Fibroblast of mammary gland (primary cell): ENCODE measurements at regions not wholly inside any gene's neighbourhood (a gene's known extent, or its start where the extent isn't known, plus 50 kb on each side); places are given as distances from the start of the nearest gene placed in this dataset.

Source experiments
- DNase-seq: peaks from one replicate; pipeline ENCODE4 v3.0.0-alpha.2; 2010; ENCODE audit warnings: low read depth
- H3K4me3 ChIP-seq: 2 replicates; pipeline ENCODE4 v1.5.1; 2011; ENCODE audit warnings: low read depth, mild to moderate bottlenecking, low read length, moderate library complexity; ENCODE audit not compliant: control insufficient read depth
- TF ChIP-seq, protein P1 (sequence below): conservative IDR thresholded peaks from 2 replicates; pipeline ENCODE4 v1.5.1; 2011; ENCODE audit warnings: low read depth, low read length, inconsistent platforms; ENCODE audit not compliant: control insufficient read depth, insufficient read depth

DNA sequence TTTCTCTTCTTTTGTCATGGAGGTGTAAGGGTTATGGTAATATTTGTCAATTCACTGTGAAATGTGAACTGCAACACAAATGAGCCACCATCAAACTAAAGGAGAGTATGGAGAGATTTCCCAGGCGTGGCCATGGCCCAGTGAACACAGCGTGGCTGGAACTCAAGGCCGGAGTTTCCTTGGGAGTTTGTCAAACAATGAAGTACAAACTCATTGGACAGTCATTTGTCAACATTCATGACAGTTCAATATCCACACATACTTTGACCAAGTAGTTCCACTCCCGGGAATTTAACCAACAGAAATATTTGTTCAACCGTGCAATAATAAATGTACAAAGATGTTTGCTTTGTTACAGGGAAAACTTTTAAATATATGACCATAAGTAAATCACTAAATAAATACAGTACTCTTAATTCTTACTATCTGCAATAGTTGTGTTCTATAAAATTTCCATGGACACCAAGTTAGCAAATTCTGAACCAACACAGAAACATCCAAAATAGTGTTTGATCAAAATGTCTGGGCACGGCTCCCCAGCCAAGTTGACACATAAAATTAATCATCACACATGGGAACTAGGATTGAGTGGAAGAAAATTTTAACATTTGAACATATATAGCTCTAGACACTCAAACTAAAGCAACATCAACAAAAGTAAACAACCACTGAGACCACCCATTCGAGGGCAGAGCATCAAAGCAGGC lies 87.1 kb downstream of the DIRAS2 start:
- TF ChIP-seq, protein P1, sequence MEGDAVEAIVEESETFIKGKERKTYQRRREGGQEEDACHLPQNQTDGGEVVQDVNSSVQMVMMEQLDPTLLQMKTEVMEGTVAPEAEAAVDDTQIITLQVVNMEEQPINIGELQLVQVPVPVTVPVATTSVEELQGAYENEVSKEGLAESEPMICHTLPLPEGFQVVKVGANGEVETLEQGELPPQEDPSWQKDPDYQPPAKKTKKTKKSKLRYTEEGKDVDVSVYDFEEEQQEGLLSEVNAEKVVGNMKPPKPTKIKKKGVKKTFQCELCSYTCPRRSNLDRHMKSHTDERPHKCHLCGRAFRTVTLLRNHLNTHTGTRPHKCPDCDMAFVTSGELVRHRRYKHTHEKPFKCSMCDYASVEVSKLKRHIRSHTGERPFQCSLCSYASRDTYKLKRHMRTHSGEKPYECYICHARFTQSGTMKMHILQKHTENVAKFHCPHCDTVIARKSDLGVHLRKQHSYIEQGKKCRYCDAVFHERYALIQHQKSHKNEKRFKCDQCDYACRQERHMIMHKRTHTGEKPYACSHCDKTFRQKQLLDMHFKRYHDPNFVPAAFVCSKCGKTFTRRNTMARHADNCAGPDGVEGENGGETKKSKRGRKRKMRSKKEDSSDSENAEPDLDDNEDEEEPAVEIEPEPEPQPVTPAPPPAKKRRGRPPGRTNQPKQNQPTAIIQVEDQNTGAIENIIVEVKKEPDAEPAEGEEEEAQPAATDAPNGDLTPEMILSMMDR, result no peak
- H3K4me3 ChIP-seq, result no peak overlapping the region
- DNase-seq, result no peak

DNA sequence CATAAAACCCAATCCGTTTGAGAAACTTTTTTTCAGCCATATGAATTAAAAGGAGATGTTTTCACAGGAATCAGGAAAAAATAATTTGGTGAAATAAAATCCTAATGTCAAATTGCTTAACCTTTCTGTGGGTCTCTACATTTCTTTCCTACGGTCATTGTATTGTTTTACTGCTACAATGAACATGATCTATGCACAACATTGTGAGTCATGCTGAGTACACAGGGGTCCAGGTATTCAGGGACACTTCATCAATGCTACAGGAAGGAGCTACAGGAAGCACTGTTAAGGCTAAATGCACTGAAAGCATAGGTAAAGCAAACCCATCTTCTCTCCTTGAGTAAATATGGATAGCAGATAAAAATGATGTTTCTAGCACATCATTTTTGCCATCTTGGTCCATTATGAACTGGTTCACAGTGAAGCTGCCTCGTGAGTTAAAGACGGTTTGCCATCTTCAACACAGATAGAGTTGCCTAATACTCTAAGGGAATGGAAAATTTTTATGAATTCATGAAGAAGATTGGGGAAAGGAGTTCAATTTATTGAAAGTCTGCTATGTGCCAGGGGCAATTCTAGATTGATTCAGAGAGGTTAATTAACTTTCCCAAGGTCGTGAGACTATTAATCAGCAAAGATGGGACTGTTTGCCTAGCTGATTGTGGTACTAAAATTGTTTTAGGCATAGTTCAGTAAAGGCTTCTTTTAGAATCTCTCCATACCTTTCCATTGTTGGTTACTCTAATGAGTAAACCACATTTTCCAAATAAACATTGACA lies 85.5 kb downstream of the DIRAS2 start:
- TF ChIP-seq, protein P1, result no peak
- no peak overlapping the region for H3K4me3 ChIP-seq
- no peak for DNase-seq

DNA sequence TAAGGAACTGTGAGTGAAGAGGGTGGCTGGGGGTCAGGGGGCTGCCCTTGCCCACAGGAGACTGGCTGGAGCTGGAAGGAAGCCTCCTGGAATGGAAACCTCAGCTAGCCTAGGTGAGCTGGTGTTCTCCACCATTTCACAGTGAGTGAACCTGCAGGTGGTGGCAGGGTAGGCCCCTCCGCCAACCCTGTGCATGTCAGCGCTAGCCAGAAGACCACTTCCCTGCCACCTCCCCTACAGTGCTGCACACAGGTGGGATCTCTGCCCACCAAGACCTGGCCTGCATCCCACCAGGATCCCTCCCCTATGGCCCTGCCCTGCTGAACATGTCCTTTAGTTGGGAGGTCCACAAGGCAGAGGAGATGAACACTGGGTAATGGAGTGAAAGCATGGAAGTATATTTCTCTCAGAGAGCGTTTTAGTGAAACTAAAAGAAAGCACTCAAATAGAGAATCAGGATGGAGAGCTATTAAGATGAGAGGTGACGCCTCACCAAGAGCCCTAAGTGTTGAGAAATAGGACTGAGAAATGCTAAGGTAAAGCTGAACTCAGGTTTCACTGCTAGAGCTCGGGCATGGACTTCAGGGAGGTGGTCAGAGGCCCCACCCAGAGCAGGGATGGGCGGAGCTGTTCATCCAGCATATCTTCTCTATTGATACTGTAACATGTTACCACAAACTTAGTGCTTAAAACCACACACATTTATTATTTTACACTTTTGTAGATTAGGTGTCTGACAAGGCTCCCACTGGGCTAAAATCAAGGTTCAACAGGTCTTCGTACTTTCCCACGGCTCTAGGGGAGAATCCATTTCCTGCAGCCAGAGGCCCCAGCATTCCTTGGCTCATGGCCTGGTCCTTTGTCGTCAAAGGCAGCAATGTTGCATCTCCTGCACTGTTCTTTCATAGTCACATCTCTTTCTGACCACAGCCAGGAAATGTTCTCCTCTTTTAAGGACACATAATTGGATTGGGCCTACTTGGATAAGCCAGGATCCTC lies 83.2 kb downstream of the DIRAS2 start:
- H3K4me3 ChIP-seq, result no peak overlapping the region
- DNase-seq, result no peak
- TF ChIP-seq, protein P1, result no peak
